Subcutaneous abdominal adipose tissue (tissue), 5 donors: ENCODE measurements at regions not wholly inside any gene's neighbourhood (a gene's known extent, or its start where the extent isn't known, plus 50 kb on each side); places are given as distances from the start of the nearest gene placed in this dataset.
"Not testable (repeated sequence)": the region's sequence is repeated elsewhere in the genome, so short reads cannot be mapped to it uniquely, and the experiment has no call there.

Source experiments
- H3K27ac ChIP-seq: one replicate; pipeline ENCODE4 v1.7.0; 2013; ENCODE audit warnings: low read depth, mild to moderate bottlenecking, inconsistent platforms, low read length, moderate library complexity
- H3K27me3 ChIP-seq, 5 donors: one replicate each; pipeline ENCODE4 v1.7.0; 2013; ENCODE audit warnings: low read length in 5 of 5, inconsistent platforms in 1 of 5; ENCODE audit not compliant: control insufficient read depth in 5 of 5, insufficient read depth in 4 of 5
- H3K36me3 ChIP-seq, 5 donors: one replicate each; pipeline ENCODE4 v1.7.0; 2013; ENCODE audit warnings: low read length in 5 of 5; ENCODE audit not compliant: control insufficient read depth in 5 of 5, insufficient read depth in 5 of 5
- H3K4me1 ChIP-seq, 5 donors: one replicate each; pipeline ENCODE4 v1.7.0; 2013; ENCODE audit warnings: low read length in 5 of 5, mild to moderate bottlenecking in 3 of 5, moderate library complexity in 1 of 5; ENCODE audit not compliant: control insufficient read depth in 5 of 5, insufficient read depth in 5 of 5
- H3K4me3 ChIP-seq, 5 donors: one replicate each; pipeline ENCODE4 v1.7.0; 2013; ENCODE audit warnings: low read length in 5 of 5, low read depth in 1 of 5
- H3K9ac ChIP-seq, 5 donors: one replicate each; pipeline ENCODE4 v1.7.0; 2013; ENCODE audit warnings: low read length in 5 of 5, mild to moderate bottlenecking in 4 of 5, moderate library complexity in 3 of 5
- H3K9me3 ChIP-seq, 5 donors: one replicate each; pipeline ENCODE4 v1.7.0; 2013; ENCODE audit warnings: low read length in 5 of 5; ENCODE audit not compliant: control insufficient read depth in 5 of 5
- donor health status: healthy.
- donor health status: healthy.
- donor health status: healthy.
- donor health status: healthy.
- donor health status: healthy.

- Histone ChIP-seq H3K9ac (no peak overlapping the region), H3K4me3 (no peak overlapping the region), H3K4me1 (no peaks in the 10 kb centered on the region), H3K27ac (no peak overlapping the region), H3K36me3 (no peaks in the 10 kb centered on the region), H3K9me3 (no peaks in the 10 kb centered on the region), H3K27me3 (peaks cover under 1 to 11% (median 6%) of the 10 kb centered on the region in 5 donors)
These were observed 126.7 kb upstream of the ZNF536 start for GRCh38 chr19:30245401-30246039.

GRCh38 chr19:30249911-30250310, 122.3 kb upstream of the ZNF536 start:
- peaks cover 10 to 22% (median 13%) of the 10 kb centered on the region in 5 donors for H3K27me3 ChIP-seq
- no peaks in the 10 kb centered on the region for H3K36me3 ChIP-seq
- no peak overlapping the region for H3K9ac ChIP-seq
- no peaks in the 10 kb centered on the region for H3K9me3 ChIP-seq
- no peaks in the 10 kb centered on the region for H3K4me1 ChIP-seq
- H3K4me3 ChIP-seq = no peak overlapping the region
- H3K27ac ChIP-seq = no peak overlapping the region

- peaks cover 15 to 29% (median 19%) of the 10 kb centered on the region in 5 donors for H3K27me3 ChIP-seq
- H3K4me1 ChIP-seq = no peaks in the 10 kb centered on the region
- H3K4me3 ChIP-seq = no peak overlapping the region
- no peaks in the 10 kb centered on the region for H3K36me3 ChIP-seq
- H3K9me3 ChIP-seq = no peaks in the 10 kb centered on the region
- H3K27ac ChIP-seq = no peak overlapping the region
- H3K9ac ChIP-seq = no peak overlapping the region
These were observed 120.0 kb upstream of the ZNF536 start for GRCh38 chr19:30252214-30252613.

- Histone ChIP-seq H3K36me3 (no peaks in the 10 kb centered on the region), H3K9me3 (no peaks in the 10 kb centered on the region), H3K9ac (no peak overlapping the region), H3K27ac (no peak overlapping the region), H3K27me3 (peaks cover 15 to 35% (median 22%) of the 10 kb centered on the region in 5 donors), H3K4me1 (no peaks in the 10 kb centered on the region), H3K4me3 (no peak overlapping the region)
These were observed 118.6 kb upstream of the ZNF536 start for GRCh38 chr19:30253581-30253996.

GRCh38 chr19:30254158-30254557, 118.0 kb upstream of the ZNF536 start:
- no peaks in the 10 kb centered on the region for H3K9me3 ChIP-seq
- no peaks in the 10 kb centered on the region for H3K4me1 ChIP-seq
- H3K27ac ChIP-seq = no peak overlapping the region
- H3K27me3 ChIP-seq = peaks cover 15 to 32% (median 22%) of the 10 kb centered on the region in 5 donors
- no peak overlapping the region for H3K9ac ChIP-seq
- no peaks in the 10 kb centered on the region for H3K36me3 ChIP-seq
- H3K4me3 ChIP-seq = no peak overlapping the region

- Histone ChIP-seq H3K9ac (no peak overlapping the region), H3K27ac (no peak overlapping the region), H3K36me3 (no peaks in the 10 kb centered on the region), H3K4me3 (no peak overlapping the region), H3K9me3 (no peaks in the 10 kb centered on the region), H3K4me1 (no peaks in the 10 kb centered on the region), H3K27me3 (peaks cover 13 to 36% (median 25%) of the 10 kb centered on the region in 5 donors)
These were observed 117.4 kb upstream of the ZNF536 start for GRCh38 chr19:30254789-30255188.

- Histone ChIP-seq H3K9ac (no peak overlapping the region), H3K36me3 (no peaks in the 10 kb centered on the region), H3K27ac (no peak overlapping the region), H3K27me3 (peaks cover 12 to 36% (median 22%) of the 10 kb centered on the region in 5 donors), H3K4me1 (no peaks in the 10 kb centered on the region), H3K4me3 (no peak overlapping the region), H3K9me3 (no peaks in the 10 kb centered on the region)
These were observed 116.2 kb upstream of the ZNF536 start for GRCh38 chr19:30255791-30256495.

- H3K36me3 ChIP-seq = no peaks in the 10 kb centered on the region
- peaks cover 12 to 36% (median 22%) of the 10 kb centered on the region in 5 donors for H3K27me3 ChIP-seq
- H3K9me3 ChIP-seq = no peaks in the 10 kb centered on the region
- H3K4me1 ChIP-seq = no peaks in the 10 kb centered on the region
- no peak overlapping the region for H3K9ac ChIP-seq
- H3K27ac ChIP-seq = no peak overlapping the region
- H3K4me3 ChIP-seq = no peak overlapping the region
These were observed 115.7 kb upstream of the ZNF536 start for GRCh38 chr19:30256496-30256850.

- H3K27me3 ChIP-seq = peaks cover 7 to 30% (median 11%) of the 10 kb centered on the region in 5 donors
- H3K9ac ChIP-seq = no peak overlapping the region
- no peak overlapping the region for H3K4me3 ChIP-seq
- H3K27ac ChIP-seq = no peak overlapping the region
- H3K9me3 ChIP-seq = no peaks in the 10 kb centered on the region
- no peaks in the 10 kb centered on the region for H3K4me1 ChIP-seq
- H3K36me3 ChIP-seq = no peaks in the 10 kb centered on the region
These were observed 108.3 kb upstream of the ZNF536 start for GRCh38 chr19:30263830-30264381.

- peaks cover 5 to 28% (median 11%) of the 10 kb centered on the region in 5 donors for H3K27me3 ChIP-seq
These were observed 106.3 kb upstream of the ZNF536 start for GRCh38 chr19:30265918-30266317.

More at GRCh38 chr19:30265918-30266317, 106.3 kb upstream of the ZNF536 start:
- not testable (repeated sequence) for H3K4me3 ChIP-seq, H3K9me3 ChIP-seq, H3K36me3 ChIP-seq, H3K4me1 ChIP-seq, H3K27ac ChIP-seq, H3K9ac ChIP-seq
